ENCODE measurements at regions not wholly inside any gene's neighbourhood (a gene's known extent, or its start where the extent isn't known, plus 50 kb on each side); places are given as distances from the start of the nearest gene placed in this dataset.
"Not testable (repeated sequence)": the region's sequence is repeated elsewhere in the genome, so short reads cannot be mapped to it uniquely, and the experiment has no call there.

DNA sequence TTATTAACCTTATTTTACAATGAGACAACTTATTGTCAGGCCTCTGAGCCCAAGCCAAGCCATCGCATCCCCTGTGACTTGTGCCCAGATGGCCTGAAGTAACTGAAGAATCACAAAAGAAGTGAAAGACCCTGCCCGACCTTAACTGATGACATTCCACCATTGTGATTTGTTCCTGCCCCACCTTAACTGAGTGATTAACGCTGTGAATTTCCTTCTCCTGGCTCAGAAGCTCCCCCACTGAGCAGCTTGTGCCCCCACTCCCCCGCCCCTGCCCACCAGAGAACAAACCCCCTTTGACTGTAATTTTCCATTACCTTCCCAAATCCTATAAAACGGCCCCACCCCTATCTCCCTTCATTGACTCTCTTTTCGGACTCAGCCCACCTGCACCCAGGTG, 224.0 kb upstream of the DUSP10 start:
- TF ChIP-seq, protein P1, sequence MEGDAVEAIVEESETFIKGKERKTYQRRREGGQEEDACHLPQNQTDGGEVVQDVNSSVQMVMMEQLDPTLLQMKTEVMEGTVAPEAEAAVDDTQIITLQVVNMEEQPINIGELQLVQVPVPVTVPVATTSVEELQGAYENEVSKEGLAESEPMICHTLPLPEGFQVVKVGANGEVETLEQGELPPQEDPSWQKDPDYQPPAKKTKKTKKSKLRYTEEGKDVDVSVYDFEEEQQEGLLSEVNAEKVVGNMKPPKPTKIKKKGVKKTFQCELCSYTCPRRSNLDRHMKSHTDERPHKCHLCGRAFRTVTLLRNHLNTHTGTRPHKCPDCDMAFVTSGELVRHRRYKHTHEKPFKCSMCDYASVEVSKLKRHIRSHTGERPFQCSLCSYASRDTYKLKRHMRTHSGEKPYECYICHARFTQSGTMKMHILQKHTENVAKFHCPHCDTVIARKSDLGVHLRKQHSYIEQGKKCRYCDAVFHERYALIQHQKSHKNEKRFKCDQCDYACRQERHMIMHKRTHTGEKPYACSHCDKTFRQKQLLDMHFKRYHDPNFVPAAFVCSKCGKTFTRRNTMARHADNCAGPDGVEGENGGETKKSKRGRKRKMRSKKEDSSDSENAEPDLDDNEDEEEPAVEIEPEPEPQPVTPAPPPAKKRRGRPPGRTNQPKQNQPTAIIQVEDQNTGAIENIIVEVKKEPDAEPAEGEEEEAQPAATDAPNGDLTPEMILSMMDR (conservative IDR thresholded peaks at IDR 0.05) = not testable (repeated sequence)
- TF ChIP-seq ZFX (IDR thresholded peaks at IDR 0.05) = not testable (repeated sequence)

All from C4-2B (cell line).